ENCODE measurements at regions not wholly inside any gene's neighbourhood (a gene's known extent, or its start where the extent isn't known, plus 50 kb on each side); places are given as distances from the start of the nearest gene placed in this dataset.
"Not testable (repeated sequence)": the region's sequence is repeated elsewhere in the genome, so short reads cannot be mapped to it uniquely, and the experiment has no call there.

- FAIRE-seq: no peak
These were observed 274.8 kb upstream of the NCKAP5 start for GRCh38 chr2:133843091-133843490.

GRCh38 chr2:133843551-133843950 is 275.3 kb upstream of the NCKAP5 start:
- no peak for FAIRE-seq

- no peak for FAIRE-seq
These were observed 276.1 kb upstream of the NCKAP5 start for GRCh38 chr2:133844214-133844892.

- FAIRE-seq: no peak
These were observed 278.2 kb upstream of the NCKAP5 start for GRCh38 chr2:133846476-133846875.

- no peak for FAIRE-seq
These were observed 279.3 kb upstream of the NCKAP5 start for GRCh38 chr2:133847591-133847990.

GRCh38 chr2:133848111-133848649 is 279.9 kb upstream of the NCKAP5 start:
- FAIRE-seq: no peak

- FAIRE-seq: no peak
These were observed 281.1 kb upstream of the NCKAP5 start for GRCh38 chr2:133849341-133849740.

- FAIRE-seq: no peak
These were observed 286.4 kb upstream of the NCKAP5 start for GRCh38 chr2:133854603-133855200.

GRCh38 chr2:133855526-133855925 is 287.3 kb upstream of the NCKAP5 start:
- FAIRE-seq: no peak

- FAIRE-seq: no peak
These were observed 288.4 kb upstream of the NCKAP5 start for GRCh38 chr2:133856678-133857077.

- no peak for FAIRE-seq
These were observed 291.3 kb upstream of the NCKAP5 start for GRCh38 chr2:133859578-133859977.

GRCh38 chr2:133862400-133862977 is 294.2 kb upstream of the NCKAP5 start:
- FAIRE-seq: no peak

- FAIRE-seq: no peak
These were observed 295.0 kb upstream of the NCKAP5 start for GRCh38 chr2:133863106-133863800.

- no peak for FAIRE-seq
These were observed 296.9 kb upstream of the NCKAP5 start for GRCh38 chr2:133865141-133865540.

- FAIRE-seq: no peak
These were observed 298.9 kb upstream of the NCKAP5 start for GRCh38 chr2:133867166-133867565.

- no peak for FAIRE-seq
These were observed 303.4 kb upstream of the NCKAP5 start for GRCh38 chr2:133871545-133872209.

- no peak for FAIRE-seq
These were observed 310.1 kb upstream of the NCKAP5 start for GRCh38 chr2:133878326-133878725.

GRCh38 chr2:133879703-133880102 is 311.4 kb upstream of the NCKAP5 start:
- no peak for FAIRE-seq

- not testable (repeated sequence) for FAIRE-seq
These were observed 313.9 kb upstream of the NCKAP5 start for GRCh38 chr2:133882159-133882558.

GRCh38 chr2:133884739-133885381 is 316.6 kb upstream of the NCKAP5 start:
- no peak for FAIRE-seq

GRCh38 chr2:133885847-133886246 is 317.6 kb upstream of the NCKAP5 start:
- FAIRE-seq: no peak
